TTC549 (cell line): ENCODE measurements at regions not wholly inside any gene's neighbourhood (a gene's known extent, or its start where the extent isn't known, plus 50 kb on each side); places are given as distances from the start of the nearest gene placed in this dataset.
"Not testable (repeated sequence)": the region's sequence is repeated elsewhere in the genome, so short reads cannot be mapped to it uniquely, and the experiment has no call there.

ENCODE experiments used
- FAIRE-seq: peaks from 2 replicates; lab custom pipeline; 2012; peaks lifted over from hg19 to GRCh38; lab: Jason Lieb, UNC

GRCh38 chr12:126389220-126389841 is 1324.1 kb downstream of the AACS start:
- no peak for FAIRE-seq

GRCh38 chr12:126389961-126390360 is 1324.7 kb downstream of the AACS start:
- FAIRE-seq = no peak

- no peak for FAIRE-seq
Observed at GRCh38 chr12:126390969-126391566, 1325.8 kb downstream of the AACS start.

GRCh38 chr12:126396536-126396935 is 1331.3 kb downstream of the AACS start:
- no peak for FAIRE-seq

- no peak for FAIRE-seq
Observed at GRCh38 chr12:126397071-126397581, 1331.9 kb downstream of the AACS start.

- no peak for FAIRE-seq
Observed at GRCh38 chr12:126397660-126398059, 1332.4 kb downstream of the AACS start.

- FAIRE-seq = no peak
Observed at GRCh38 chr12:126400831-126401230, 1335.6 kb downstream of the AACS start.

- no peak for FAIRE-seq
Observed at GRCh38 chr12:126404293-126404881, 1339.2 kb downstream of the AACS start.

GRCh38 chr12:126418400-126418799 is 1353.2 kb downstream of the AACS start:
- no peak for FAIRE-seq

- no peak for FAIRE-seq
Observed at GRCh38 chr12:126419131-126419530, 1353.9 kb downstream of the AACS start.

GRCh38 chr12:126424696-126425095 is 1359.5 kb downstream of the AACS start:
- FAIRE-seq = no peak

GRCh38 chr12:126425264-126425663 is 1360.0 kb downstream of the AACS start:
- no peak for FAIRE-seq

- FAIRE-seq = no peak
Observed at GRCh38 chr12:126428769-126429168, 1363.5 kb downstream of the AACS start.

- FAIRE-seq = no peak
Observed at GRCh38 chr12:126430921-126431320, 1365.7 kb downstream of the AACS start.

- FAIRE-seq = no peak
Observed at GRCh38 chr12:126431767-126432166, 1366.5 kb downstream of the AACS start.

GRCh38 chr12:126432780-126433179 is 1367.5 kb downstream of the AACS start:
- no peak for FAIRE-seq

- no peak for FAIRE-seq
Observed at GRCh38 chr12:126434412-126434985, 1369.3 kb downstream of the AACS start.

- no peak for FAIRE-seq
Observed at GRCh38 chr12:126436041-126436440, 1370.8 kb downstream of the AACS start.

GRCh38 chr12:126437934-126438333 is 1372.7 kb downstream of the AACS start:
- no peak for FAIRE-seq

GRCh38 chr12:126443977-126444376 is 1378.7 kb downstream of the AACS start:
- FAIRE-seq = no peak

- FAIRE-seq = no peak
Observed at GRCh38 chr12:126447346-126447745, 1382.1 kb downstream of the AACS start.

GRCh38 chr12:126451809-126452208 is 1386.6 kb downstream of the AACS start:
- no peak for FAIRE-seq

GRCh38 chr12:126452686-126453085 is 1387.5 kb downstream of the AACS start:
- not testable (repeated sequence) for FAIRE-seq
